ENCODE measurements at regions not wholly inside any gene's neighbourhood (a gene's known extent, or its start where the extent isn't known, plus 50 kb on each side); places are given as distances from the start of the nearest gene placed in this dataset.

- Histone ChIP-seq H3K9me3 (ENCODE audit: control extremely low read depth in 1 of 5, control insufficient read depth in 4 of 5, insufficient read depth in 2 of 5, low read depth in 1 of 5, low read length in 4 of 5) (peaks cover 0 to 2% (median 0%) of the 10 kb centered on the region in 5 experiments), H3K4me3 (ENCODE audit: control insufficient read depth in 1 of 7, extremely low read depth in 1 of 7, insufficient read depth in 4 of 7, low read depth in 2 of 7, low read length in 6 of 7) (no peak overlapping the region), H3K27me3 (replicated peaks in 2 of 5; ENCODE audit: control insufficient read depth in 4 of 5, insufficient read depth in 5 of 5, low read length in 4 of 5) (no peaks in the 10 kb centered on the region), H3K4me1 (ENCODE audit: control extremely low read depth in 1 of 4, control insufficient read depth in 4 of 4, insufficient read depth in 4 of 4, low read length in 3 of 4) (no peaks in the 10 kb centered on the region), H3K27ac (ENCODE audit: insufficient read depth in 1 of 2, low read depth in 1 of 2, low read length in 2 of 2, poor library complexity in 1 of 2, severe bottlenecking in 2 of 2) (no peak overlapping the region), H3K36me3 (ENCODE audit: control insufficient read depth in 4 of 4, insufficient read depth in 4 of 4, low read length in 3 of 4) (no peaks in the 10 kb centered on the region)
- DNase-seq, result no peak
- no CpG with 5 or more reads among the region's 1 CpG for WGBS (ENCODE audit: insufficient coverage)
- ChIA-PET CTCF (no interaction called here), POLR2A (no interaction called here)
Observed at GRCh38 chr12:46553911-46554310, 181.3 kb upstream of the SLC38A2 start.

GRCh38 chr12:46553266-46553665 is 180.7 kb upstream of the SLC38A2 start:
- no peaks in the 10 kb centered on the region for H3K36me3 ChIP-seq (ENCODE audit: control insufficient read depth in 4 of 4, insufficient read depth in 4 of 4, low read length in 3 of 4)
- H3K27me3 ChIP-seq (replicated peaks in 2 of 5; ENCODE audit: control insufficient read depth in 4 of 5, insufficient read depth in 5 of 5, low read length in 4 of 5), result no peaks in the 10 kb centered on the region
- 100% methylated on average over 2 of the region's 2 CpGs for WGBS (ENCODE audit: insufficient coverage)
- no peak for DNase-seq
- no peak overlapping the region for H3K4me3 ChIP-seq (ENCODE audit: control insufficient read depth in 1 of 7, extremely low read depth in 1 of 7, insufficient read depth in 4 of 7, low read depth in 2 of 7, low read length in 6 of 7)
- no peak overlapping the region for H3K27ac ChIP-seq (ENCODE audit: insufficient read depth in 1 of 2, low read depth in 1 of 2, low read length in 2 of 2, poor library complexity in 1 of 2, severe bottlenecking in 2 of 2)
- POLR2A ChIA-PET, result no interaction called here
- no peaks in the 10 kb centered on the region for H3K4me1 ChIP-seq (ENCODE audit: control extremely low read depth in 1 of 4, control insufficient read depth in 4 of 4, insufficient read depth in 4 of 4, low read length in 3 of 4)
- peaks cover 0 to 2% (median 0%) of the 10 kb centered on the region in 5 experiments for H3K9me3 ChIP-seq (ENCODE audit: control extremely low read depth in 1 of 5, control insufficient read depth in 4 of 5, insufficient read depth in 2 of 5, low read depth in 1 of 5, low read length in 4 of 5)
- CTCF ChIA-PET, result no interaction called here

GRCh38 chr12:46550266-46550879 is 177.8 kb upstream of the SLC38A2 start:
- no peak for DNase-seq
- ChIA-PET CTCF (no interaction called here), POLR2A (no interaction called here)
- Histone ChIP-seq H3K4me3 (ENCODE audit: control insufficient read depth in 1 of 7, extremely low read depth in 1 of 7, insufficient read depth in 4 of 7, low read depth in 2 of 7, low read length in 6 of 7) (no peak overlapping the region), H3K9me3 (ENCODE audit: control extremely low read depth in 1 of 5, control insufficient read depth in 4 of 5, insufficient read depth in 2 of 5, low read depth in 1 of 5, low read length in 4 of 5) (peaks cover 0 to 4% (median 0%) of the 10 kb centered on the region in 5 experiments), H3K36me3 (ENCODE audit: control insufficient read depth in 4 of 4, insufficient read depth in 4 of 4, low read length in 3 of 4) (peaks cover 0 to 3% (median under 1%) of the 10 kb centered on the region in 4 experiments), H3K27ac (ENCODE audit: insufficient read depth in 1 of 2, low read depth in 1 of 2, low read length in 2 of 2, poor library complexity in 1 of 2, severe bottlenecking in 2 of 2) (no peak overlapping the region), H3K4me1 (ENCODE audit: control extremely low read depth in 1 of 4, control insufficient read depth in 4 of 4, insufficient read depth in 4 of 4, low read length in 3 of 4) (peaks cover 0 to 11% (median 4%) of the 10 kb centered on the region in 4 experiments), H3K27me3 (replicated peaks in 2 of 5; ENCODE audit: control insufficient read depth in 4 of 5, insufficient read depth in 5 of 5, low read length in 4 of 5) (no peaks in the 10 kb centered on the region)
- WGBS (ENCODE audit: insufficient coverage), result no CpG with 5 or more reads among the region's 4 CpGs

GRCh38 chr12:46549527-46550265 is 177.1 kb upstream of the SLC38A2 start:
- Histone ChIP-seq H3K4me3 (ENCODE audit: control insufficient read depth in 1 of 7, extremely low read depth in 1 of 7, insufficient read depth in 4 of 7, low read depth in 2 of 7, low read length in 6 of 7) (no peak overlapping the region), H3K4me1 (ENCODE audit: control extremely low read depth in 1 of 4, control insufficient read depth in 4 of 4, insufficient read depth in 4 of 4, low read length in 3 of 4) (peaks cover 0 to 11% (median 4%) of the 10 kb centered on the region in 4 experiments), H3K27me3 (replicated peaks in 2 of 5; ENCODE audit: control insufficient read depth in 4 of 5, insufficient read depth in 5 of 5, low read length in 4 of 5) (no peaks in the 10 kb centered on the region), H3K9me3 (ENCODE audit: control extremely low read depth in 1 of 5, control insufficient read depth in 4 of 5, insufficient read depth in 2 of 5, low read depth in 1 of 5, low read length in 4 of 5) (peaks cover 0 to 8% (median 3%) of the 10 kb centered on the region in 5 experiments), H3K36me3 (ENCODE audit: control insufficient read depth in 4 of 4, insufficient read depth in 4 of 4, low read length in 3 of 4) (peaks cover 0 to 3% (median under 1%) of the 10 kb centered on the region in 4 experiments), H3K27ac (ENCODE audit: insufficient read depth in 1 of 2, low read depth in 1 of 2, low read length in 2 of 2, poor library complexity in 1 of 2, severe bottlenecking in 2 of 2) (no peak overlapping the region)
- WGBS (ENCODE audit: insufficient coverage), result 100% methylated on average over 4 of the region's 7 CpGs
- peak in 2 of 3 donors; percentile 13 for DNase-seq
- ChIA-PET POLR2A (interaction anchor here (0.6 kb wide), 1 partner anchor 94 kb away, joined by 4 read pairs; no protein-coding TSS in a partner anchor), CTCF (no interaction called here)

- H3K9me3 ChIP-seq (ENCODE audit: control extremely low read depth in 1 of 5, control insufficient read depth in 4 of 5, insufficient read depth in 2 of 5, low read depth in 1 of 5, low read length in 4 of 5), result peaks cover 0 to 10% (median 3%) of the 10 kb centered on the region in 5 experiments
- ChIA-PET CTCF (no interaction called here), POLR2A (no interaction called here)
- no peak overlapping the region for H3K4me3 ChIP-seq (ENCODE audit: control insufficient read depth in 1 of 7, extremely low read depth in 1 of 7, insufficient read depth in 4 of 7, low read depth in 2 of 7, low read length in 6 of 7)
- DNase-seq, result no peak
- no peaks in the 10 kb centered on the region for H3K27me3 ChIP-seq (replicated peaks in 2 of 5; ENCODE audit: control insufficient read depth in 4 of 5, insufficient read depth in 5 of 5, low read length in 4 of 5)
- WGBS (ENCODE audit: insufficient coverage), result no CpG with 5 or more reads among the region's 2 CpGs
- H3K36me3 ChIP-seq (ENCODE audit: control insufficient read depth in 4 of 4, insufficient read depth in 4 of 4, low read length in 3 of 4), result peaks cover 0 to 3% (median under 1%) of the 10 kb centered on the region in 4 experiments
- H3K4me1 ChIP-seq (ENCODE audit: control extremely low read depth in 1 of 4, control insufficient read depth in 4 of 4, insufficient read depth in 4 of 4, low read length in 3 of 4), result peaks cover 0 to 11% (median 4%) of the 10 kb centered on the region in 4 experiments
- H3K27ac ChIP-seq (ENCODE audit: insufficient read depth in 1 of 2, low read depth in 1 of 2, low read length in 2 of 2, poor library complexity in 1 of 2, severe bottlenecking in 2 of 2), result no peak overlapping the region
Observed at GRCh38 chr12:46548605-46549071, 176.1 kb upstream of the SLC38A2 start.

GRCh38 chr12:46547421-46548354 is 175.1 kb upstream of the SLC38A2 start:
- Histone ChIP-seq H3K27ac (ENCODE audit: insufficient read depth in 1 of 2, low read depth in 1 of 2, low read length in 2 of 2, poor library complexity in 1 of 2, severe bottlenecking in 2 of 2) (no peak overlapping the region), H3K4me3 (ENCODE audit: control insufficient read depth in 1 of 7, extremely low read depth in 1 of 7, insufficient read depth in 4 of 7, low read depth in 2 of 7, low read length in 6 of 7) (no peak overlapping the region), H3K36me3 (ENCODE audit: control insufficient read depth in 4 of 4, insufficient read depth in 4 of 4, low read length in 3 of 4) (peaks cover 0 to 3% (median under 1%) of the 10 kb centered on the region in 4 experiments), H3K27me3 (replicated peaks in 2 of 5; ENCODE audit: control insufficient read depth in 4 of 5, insufficient read depth in 5 of 5, low read length in 4 of 5) (no peaks in the 10 kb centered on the region), H3K9me3 (ENCODE audit: control extremely low read depth in 1 of 5, control insufficient read depth in 4 of 5, insufficient read depth in 2 of 5, low read depth in 1 of 5, low read length in 4 of 5) (peaks cover 0 to 10% (median 3%) of the 10 kb centered on the region in 5 experiments), H3K4me1 (ENCODE audit: control extremely low read depth in 1 of 4, control insufficient read depth in 4 of 4, insufficient read depth in 4 of 4, low read length in 3 of 4) (peaks cover 0 to 11% (median 4%) of the 10 kb centered on the region in 4 experiments)
- ChIA-PET POLR2A (no interaction called here), CTCF (interaction anchor here (0.9 kb wide), 1 partner anchor 13 kb away, joined by 3 read pairs; no protein-coding TSS in a partner anchor)
- no CpG with 5 or more reads among the region's 1 CpG for WGBS (ENCODE audit: insufficient coverage)
- DNase-seq, result no peak
